HPDE6-E6E7 (cell line): ENCODE measurements at regions not wholly inside any gene's neighbourhood (a gene's known extent, or its start where the extent isn't known, plus 50 kb on each side); places are given as distances from the start of the nearest gene placed in this dataset.

Source experiments
- DNase-seq: peaks from one replicate; pipeline ENCODE4 v3.0.0; 2011; ENCODE audit warnings: missing footprints; ENCODE audit errors: extremely low spot score

GRCh38 chr5:90193185-90193822 lies 216.3 kb downstream of the CETN3 start:
- DNase-seq = no peak

- DNase-seq = no peak
Observed at GRCh38 chr5:90191352-90192045, 218.1 kb downstream of the CETN3 start.

- DNase-seq = no peak
Observed at GRCh38 chr5:90185897-90186468, 223.6 kb downstream of the CETN3 start.

DNA sequence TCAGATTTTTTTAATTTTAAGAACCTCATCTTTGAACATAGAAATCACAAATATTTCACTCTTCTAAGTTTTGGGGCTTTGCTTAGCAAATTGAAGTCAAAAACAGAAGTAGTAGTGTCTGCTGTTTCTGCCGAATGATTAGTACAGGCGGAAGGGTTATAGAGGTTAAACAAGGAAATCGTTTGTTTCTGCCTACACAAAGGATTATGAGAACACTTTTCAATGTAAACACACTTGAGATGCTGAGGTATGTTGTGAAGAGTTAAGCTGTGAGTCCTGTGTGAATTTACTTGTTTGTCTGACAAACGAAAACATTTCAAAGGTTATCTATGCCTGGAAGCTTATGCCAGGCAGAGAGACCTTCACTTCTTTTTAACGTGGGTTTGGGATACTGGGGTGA lies 224.8 kb downstream of the CETN3 start:
- no peak for DNase-seq

DNA sequence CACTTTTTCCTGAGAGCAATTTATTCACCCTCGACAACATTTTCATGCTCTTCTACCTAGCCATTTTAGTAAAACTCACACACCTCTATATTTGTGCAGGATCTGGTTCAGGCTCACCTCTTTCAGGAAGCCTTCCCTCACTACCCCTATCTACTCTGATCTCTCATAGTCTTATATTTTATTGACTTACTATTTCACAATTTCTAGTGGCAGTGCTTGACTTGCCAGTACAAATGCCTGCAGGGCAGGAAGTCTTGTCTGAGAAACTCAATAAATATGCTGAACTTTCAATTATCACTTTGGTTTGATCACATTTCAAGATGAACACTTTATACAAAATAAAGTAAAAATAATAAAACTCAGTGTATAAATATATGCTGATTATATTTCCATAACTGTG lies 226.8 kb downstream of the CETN3 start:
- DNase-seq = no peak

GRCh38 chr5:90174236-90174635 lies 235.3 kb downstream of the CETN3 start:
- DNase-seq = no peak

GRCh38 chr5:90173299-90174030 lies 236.1 kb downstream of the CETN3 start:
- no peak for DNase-seq

GRCh38 chr5:90171466-90171865 lies 238.1 kb downstream of the CETN3 start:
- no peak for DNase-seq

- DNase-seq = no peak
Observed at GRCh38 chr5:90170261-90170660, 239.3 kb downstream of the CETN3 start.

DNA sequence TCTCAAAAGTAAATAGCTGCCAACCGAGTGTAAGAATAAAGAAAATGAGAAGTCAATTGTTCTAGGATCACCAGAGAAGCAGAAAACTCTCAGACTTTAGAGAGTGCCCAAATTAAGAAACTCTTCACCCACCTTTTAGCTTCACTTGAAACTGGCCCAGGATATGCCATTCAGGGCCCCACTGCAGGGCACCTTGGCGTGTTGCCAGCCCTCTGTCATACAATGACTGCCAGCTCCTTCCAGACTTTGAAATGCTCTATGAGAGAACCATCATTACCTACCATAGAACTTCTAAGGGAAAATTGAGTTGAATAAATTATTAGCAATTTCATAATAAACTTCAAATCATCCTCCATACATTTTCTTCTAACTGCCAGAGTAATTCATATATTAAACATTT lies 240.5 kb downstream of the CETN3 start:
- no peak for DNase-seq

DNA sequence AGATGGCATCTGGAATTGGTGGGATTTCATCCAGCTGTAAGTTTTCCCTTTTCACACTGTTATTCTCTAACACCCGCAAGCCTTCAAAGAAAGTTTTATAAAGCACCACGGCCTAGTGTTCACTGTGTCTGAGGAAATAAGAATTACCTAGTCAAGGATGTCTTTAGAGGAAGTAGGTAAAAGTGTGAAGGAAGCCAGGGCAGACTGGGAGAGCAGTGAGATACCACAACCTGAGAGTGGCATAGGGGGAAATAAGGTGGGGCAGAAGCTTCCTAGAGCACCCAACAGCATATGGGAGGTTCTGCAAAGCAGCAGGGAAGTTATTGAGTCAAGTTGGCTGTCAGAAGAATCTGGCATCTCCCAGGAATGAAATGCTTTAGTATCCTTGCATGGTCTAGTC lies 241.2 kb downstream of the CETN3 start:
- no peak for DNase-seq

GRCh38 chr5:90166816-90167215 lies 242.7 kb downstream of the CETN3 start:
- DNase-seq = no peak

DNA sequence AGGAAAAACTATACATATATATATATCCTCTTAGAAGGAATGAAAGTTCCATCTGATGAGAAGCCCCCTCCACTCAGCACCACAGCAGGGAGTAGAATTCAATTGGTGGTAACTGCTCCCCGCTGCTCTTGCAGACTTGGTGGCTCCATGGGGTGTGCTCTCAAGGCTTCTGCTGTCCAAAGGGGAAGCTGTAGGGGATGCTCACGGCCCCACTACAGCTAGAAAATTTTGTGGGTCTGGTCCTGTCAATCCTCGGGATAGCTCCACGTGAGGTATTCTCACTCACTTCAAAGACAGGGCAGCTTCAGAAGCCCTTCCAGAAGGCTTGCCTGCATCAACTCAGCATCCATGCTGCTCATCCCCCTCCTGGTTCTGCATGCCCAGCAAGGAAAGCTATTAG lies 247.2 kb downstream of the CETN3 start:
- no peak for DNase-seq

DNA sequence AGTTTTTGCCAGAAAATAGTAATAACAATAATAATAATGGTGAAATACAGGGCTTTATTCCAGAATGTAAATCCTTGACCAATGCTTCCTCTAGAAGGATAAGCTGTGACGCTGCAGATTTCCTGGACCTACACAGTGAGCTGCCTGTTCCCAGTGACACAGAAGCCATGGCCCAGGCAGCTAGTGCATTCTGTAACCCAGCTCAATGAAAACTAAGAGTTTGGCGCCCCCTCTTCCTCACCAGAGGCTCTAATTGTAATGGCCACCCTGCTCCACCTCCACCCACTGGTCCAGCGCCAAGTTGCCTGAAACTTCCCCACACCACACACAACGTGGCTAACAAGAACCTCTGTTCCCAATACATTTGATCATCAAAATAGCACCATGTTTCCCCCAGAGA lies 248.1 kb downstream of the CETN3 start:
- DNase-seq = peak; percentile 55

- no peak for DNase-seq
Observed at GRCh38 chr5:90158131-90158530, 251.4 kb downstream of the CETN3 start.

DNA sequence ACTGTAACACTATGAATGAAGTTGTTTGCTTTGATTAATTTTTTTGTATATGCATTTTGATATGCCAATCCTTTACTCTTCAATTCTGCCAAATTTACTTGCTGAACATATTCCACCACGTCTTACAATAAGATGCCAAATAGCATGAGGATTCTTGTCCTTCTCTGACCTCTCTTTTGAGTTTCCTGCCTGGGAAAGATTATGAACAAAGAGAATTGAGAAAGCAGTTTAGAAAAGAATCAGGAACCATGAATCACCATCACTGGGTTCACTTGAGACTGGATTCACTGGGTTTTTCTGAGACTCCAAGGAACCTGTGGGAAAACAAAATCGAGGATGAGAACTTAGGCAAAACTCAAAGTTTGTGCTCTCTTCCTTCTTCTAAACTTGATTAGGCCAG lies 256.5 kb downstream of the CETN3 start:
- DNase-seq = no peak

GRCh38 chr5:90144625-90145327 lies 264.8 kb downstream of the CETN3 start:
- no peak for DNase-seq

DNA sequence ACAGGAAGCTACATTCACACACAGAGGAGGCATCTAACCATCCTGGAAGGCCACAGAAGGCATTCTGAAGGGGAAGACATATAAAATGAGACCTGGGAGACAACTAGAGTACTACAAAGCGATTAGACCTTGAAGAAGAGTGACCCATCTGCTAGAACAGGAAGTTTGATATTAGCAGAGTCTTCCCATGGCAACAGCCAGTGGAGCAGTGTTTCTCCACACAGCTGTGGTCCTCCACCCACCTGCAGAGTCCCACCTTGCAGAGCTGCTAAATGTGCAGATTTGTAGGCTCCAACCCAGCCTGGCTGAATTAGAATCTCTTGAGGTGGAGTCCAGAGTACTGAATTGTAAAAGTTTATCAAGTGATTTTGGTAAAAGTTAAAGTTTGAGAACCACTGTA lies 267.0 kb downstream of the CETN3 start:
- DNase-seq = no peak

DNA sequence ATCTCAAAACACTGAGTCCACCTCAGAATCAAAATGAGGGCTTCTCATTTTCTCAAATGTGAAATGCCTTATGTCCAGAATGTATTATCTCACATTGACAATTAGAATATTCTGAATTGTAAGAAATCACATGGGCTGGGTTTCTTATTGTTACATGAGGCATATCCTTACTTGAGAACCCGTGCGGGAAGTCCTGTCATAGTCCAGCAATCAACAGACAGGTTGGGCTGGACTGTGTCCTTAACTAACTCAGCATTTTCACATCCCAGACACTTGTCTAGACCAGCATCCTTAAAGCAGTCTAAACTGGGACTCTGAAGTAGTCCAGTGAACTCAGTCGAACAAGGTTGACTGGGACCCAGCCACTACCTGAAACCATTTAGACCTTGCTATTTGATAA lies 267.6 kb downstream of the CETN3 start:
- no peak for DNase-seq

- no peak for DNase-seq
Observed at GRCh38 chr5:90136952-90137528, 272.5 kb downstream of the CETN3 start.

- no peak for DNase-seq
Observed at GRCh38 chr5:90135779-90136378, 273.7 kb downstream of the CETN3 start.
